Adrenal gland (tissue), 9 donors: ENCODE measurements at regions not wholly inside any gene's neighbourhood (a gene's known extent, or its start where the extent isn't known, plus 50 kb on each side); places are given as distances from the start of the nearest gene placed in this dataset.

Experiments used
- DNase-seq, 7 donors: peaks; one replicate each; pipeline ENCODE4 v3.0.0-alpha.2; 2019 to 2020
- H3K27ac ChIP-seq, 5 donors: fragments of 200-600 bp; sonication (generic) in 4 of 5; 1 replicate in 3 of 5; 2 replicates in 2 of 5; pipeline versions ENCODE4 v1.5.1 to v1.8.0; 2016 to 2020; ENCODE audit warnings: mild to moderate bottlenecking in 1 of 5
- H3K27me3 ChIP-seq: fragments of 200-600 bp; 2 replicates; pipeline ENCODE4 v1.8.0; 2021
- H3K36me3 ChIP-seq, 2 donors: fragments of 200-600 bp; replicated peaks in 1 of 2; 1 replicate in 1 of 2; 2 replicates in 1 of 2; pipeline versions ENCODE4 v1.5.1 to v1.8.0; 2018 to 2022
- H3K4me1 ChIP-seq, 2 donors: fragments of 200-600 bp; replicated peaks in 1 of 2; 1 replicate in 1 of 2; 2 replicates in 1 of 2; pipeline versions ENCODE4 v1.5.1 to v1.8.0; 2018 to 2021
- H3K4me3 ChIP-seq, 4 donors: fragments of 200-600 bp; sonication (generic) in 3 of 4; one replicate each; pipeline ENCODE4 v1.5.1; 2016 to 2018
- H3K9me3 ChIP-seq, 3 donors: fragments of 200-600 bp; sonication (generic) in 1 of 3; replicated peaks in 1 of 3; 1 replicate in 2 of 3; 2 replicates in 1 of 3; pipeline versions ENCODE4 v1.5.1 to v1.8.0; 2016 to 2021
- CTCF ChIP-seq, 6 experiments: fragments of 450-650 bp in 4 of 6; fragments of 200-600 bp in 2 of 6; sonication (generic) in 1 of 6; IDR thresholded peaks; 1 replicate in 5 of 6; 2 replicates in 1 of 6; pipeline versions ENCODE4 v1.5.1 to v1.8.0; 2016 to 2021; ENCODE audit warnings: antibody characterized with exemption in 6 of 6, mild to moderate bottlenecking in 2 of 6, moderate library complexity in 1 of 6
- POLR2A ChIP-seq, 2 donors: fragments of 450-650 bp; IDR thresholded peaks; one replicate each; pipeline ENCODE4 v1.6.1; 2017; ENCODE audit warnings: antibody characterized with exemption in 2 of 2, mild to moderate bottlenecking in 2 of 2, moderate library complexity in 1 of 2
- WGBS, 4 donors: extraction: QIAGEN DNeasy Blood & Tissue Kit in 2 of 4; methylation state at CpG; one replicate each; pipeline versions ENCODE4 v1.1.5 to v1.1.7; 2013 to 2017; 5-methylcytosine and 5-hydroxymethylcytosine counted together
- intact Hi-C, 2 donors: fragments of 100-400 bp; cut with DNase I; formaldehyde crosslinking; loops; one replicate each; pipeline versions ENCODE4 v1.14.1 to v1.15.0; 2022 to 2023
- donor health status: healthy with polysubstance abuse.
- donor health status: Bipolar disorder and iron deficiency.
- donor health status: DM: yes; HTN: yes; CAD: no.
- donor health status: DM: no; HTN: no; CAD: no.
- donor health status: DM: no; HTN: no; CAD: no.

GRCh38 chr5:3300726-3301125, 294.9 kb upstream of the IRX1 start:
- Histone ChIP-seq H3K4me3 (no peak overlapping the region), H3K36me3 (no peaks in the 10 kb centered on the region), H3K27ac (no peak overlapping the region), H3K27me3 (no peaks in the 10 kb centered on the region), H3K9me3 (no peaks in the 10 kb centered on the region), H3K4me1 (no peaks in the 10 kb centered on the region)
- intact Hi-C loops: no loop called here
- WGBS, 4 donors: 52 to 70% (median 63%) methylated on average over 13 of the region's 13 CpGs
- no peak for TF ChIP-seq POLR2A (IDR thresholded peaks at IDR 0.05)
- no peak for TF ChIP-seq CTCF (IDR thresholded peaks at IDR 0.05)
- no peak for DNase-seq

DNA sequence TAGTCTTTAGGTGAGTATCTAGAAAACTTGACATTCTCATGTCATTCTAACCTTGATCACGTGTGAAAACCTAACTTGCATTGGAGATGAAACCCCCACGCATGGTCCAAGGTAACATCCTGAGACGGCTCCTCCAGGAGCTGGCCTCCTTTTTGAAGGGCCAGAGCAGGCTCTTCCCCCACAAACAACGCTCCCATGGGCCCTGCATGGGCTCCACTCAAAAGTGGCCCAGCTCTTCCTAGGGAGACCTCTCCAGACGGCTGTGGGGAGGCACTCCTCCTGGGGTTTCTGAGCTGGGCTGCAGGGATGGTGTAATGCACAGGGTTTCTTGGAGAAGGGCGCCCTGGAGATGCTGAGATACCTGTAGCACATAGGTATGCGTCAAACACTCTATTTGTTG, 296.2 kb upstream of the IRX1 start:
- H3K27ac ChIP-seq: no peak overlapping the region
- no peaks in the 10 kb centered on the region for H3K4me1 ChIP-seq
- DNase-seq: no peak
- TF ChIP-seq POLR2A (IDR thresholded peaks at IDR 0.05): no peak
- 70 to 76% (median 71%) methylated on average over 7 of the region's 7 CpGs for whole genome bisulfite sequencing, 4 donors
- H3K9me3 ChIP-seq: no peaks in the 10 kb centered on the region
- H3K27me3 ChIP-seq: no peaks in the 10 kb centered on the region
- H3K4me3 ChIP-seq: no peak overlapping the region
- no peaks in the 10 kb centered on the region for H3K36me3 ChIP-seq
- intact Hi-C loops: no loop called here

GRCh38 chr5:3297853-3298252, 297.8 kb upstream of the IRX1 start:
- no peaks in the 10 kb centered on the region for H3K27me3 ChIP-seq
- TF ChIP-seq CTCF (IDR thresholded peaks at IDR 0.05) (no peak), POLR2A (IDR thresholded peaks at IDR 0.05) (no peak)
- no peak for DNase-seq
- WGBS, 4 donors: 60 to 70% (median 62%) methylated on average over 3 of the region's 3 CpGs
- no peaks in the 10 kb centered on the region for H3K36me3 ChIP-seq
- intact Hi-C loops: no loop called here
- H3K27ac ChIP-seq: no peak overlapping the region
- no peak overlapping the region for H3K4me3 ChIP-seq
- no peaks in the 10 kb centered on the region for H3K4me1 ChIP-seq
- H3K9me3 ChIP-seq: no peaks in the 10 kb centered on the region

DNA sequence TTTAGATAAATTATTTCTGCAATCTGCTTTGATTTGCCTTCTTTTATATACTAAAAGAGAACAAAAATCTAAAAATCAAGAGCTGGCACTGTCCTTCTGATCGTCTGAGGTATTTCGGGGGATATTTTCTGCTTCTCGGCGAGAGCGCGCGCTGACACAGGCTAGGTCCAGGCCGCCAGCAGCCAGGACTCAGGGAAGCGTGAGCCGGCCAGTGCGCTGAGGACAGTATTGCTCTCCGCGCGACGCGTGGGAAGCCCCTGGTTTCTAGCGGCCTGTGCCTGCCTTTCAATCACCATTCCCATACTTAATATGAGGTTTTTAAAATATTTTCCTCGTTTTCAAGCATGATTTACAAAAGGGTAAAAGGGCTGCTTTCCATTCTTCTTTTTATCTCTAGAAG, 307.3 kb upstream of the IRX1 start:
- intact Hi-C loops: no loop called here
- Histone ChIP-seq H3K27ac (no peak overlapping the region), H3K36me3 (no peaks in the 10 kb centered on the region), H3K4me1 (no peaks in the 10 kb centered on the region), H3K4me3 (no peak overlapping the region), H3K27me3 (no peaks in the 10 kb centered on the region), H3K9me3 (no peaks in the 10 kb centered on the region)
- DNase-seq: no peak
- 84 to 90% (median 87%) methylated on average over 18 of the region's 18 CpGs for WGBS, 4 donors
- TF ChIP-seq CTCF (IDR thresholded peaks at IDR 0.05) (no peak), POLR2A (IDR thresholded peaks at IDR 0.05) (no peak)

- 69 to 76% (median 71%) methylated on average over 8 to 9 of the region's 9 CpGs for WGBS, 4 donors
These were observed 308.1 kb upstream of the IRX1 start for GRCh38 chr5:3287516-3287915.

More at GRCh38 chr5:3287516-3287915, 308.1 kb upstream of the IRX1 start:
- Histone ChIP-seq H3K4me3 (no peak overlapping the region), H3K4me1 (no peaks in the 10 kb centered on the region), H3K27ac (no peak overlapping the region), H3K9me3 (no peaks in the 10 kb centered on the region), H3K27me3 (no peaks in the 10 kb centered on the region), H3K36me3 (no peaks in the 10 kb centered on the region)
- intact Hi-C loops: no loop called here
- no peak for DNase-seq
- TF ChIP-seq POLR2A (IDR thresholded peaks at IDR 0.05) (no peak), CTCF (IDR thresholded peaks at IDR 0.05) (no peak)
